HL-60 (cell line): ENCODE measurements at regions not wholly inside any gene's neighbourhood (a gene's known extent, or its start where the extent isn't known, plus 50 kb on each side); places are given as distances from the start of the nearest gene placed in this dataset.

ENCODE experiments used
- CTCF ChIP-seq: IDR thresholded peaks from one replicate; pipeline ENCODE4 v1.5.1; 2011; ENCODE audit warnings: low read length, control low read depth, inconsistent platforms; ENCODE audit not compliant: insufficient read depth
- GABPA ChIP-seq: IDR thresholded peaks from 2 replicates; pipeline ENCODE4 v1.6.1; 2012; ENCODE audit warnings: low read depth
- POLR2AphosphoS5 ChIP-seq: IDR thresholded peaks from 2 replicates; pipeline ENCODE4 v1.6.1; 2012; ENCODE audit warnings: low read depth
- REST ChIP-seq: IDR thresholded peaks from 2 replicates; pipeline ENCODE4 v1.6.1; 2012; ENCODE audit warnings: low read depth; ENCODE audit not compliant: insufficient replicate concordance

GRCh38 chr5:63089147-63089546, 510.5 kb downstream of the LRRC70 start:
- no peak for TF ChIP-seq CTCF
- no peak for TF ChIP-seq REST
- TF ChIP-seq POLR2AphosphoS5 = no peak
- TF ChIP-seq GABPA = no peak
